HG03097 (cell line): ENCODE measurements at regions not wholly inside any gene's neighbourhood (a gene's known extent, or its start where the extent isn't known, plus 50 kb on each side); places are given as distances from the start of the nearest gene placed in this dataset.

Experiments used
- ATAC-seq: cut with Tn5 transposase; IDR thresholded peaks from one replicate; pipeline ENCODE4 v1.9.1; 2021; ENCODE audit not compliant: unreplicated experiment, low FRiP score

DNA sequence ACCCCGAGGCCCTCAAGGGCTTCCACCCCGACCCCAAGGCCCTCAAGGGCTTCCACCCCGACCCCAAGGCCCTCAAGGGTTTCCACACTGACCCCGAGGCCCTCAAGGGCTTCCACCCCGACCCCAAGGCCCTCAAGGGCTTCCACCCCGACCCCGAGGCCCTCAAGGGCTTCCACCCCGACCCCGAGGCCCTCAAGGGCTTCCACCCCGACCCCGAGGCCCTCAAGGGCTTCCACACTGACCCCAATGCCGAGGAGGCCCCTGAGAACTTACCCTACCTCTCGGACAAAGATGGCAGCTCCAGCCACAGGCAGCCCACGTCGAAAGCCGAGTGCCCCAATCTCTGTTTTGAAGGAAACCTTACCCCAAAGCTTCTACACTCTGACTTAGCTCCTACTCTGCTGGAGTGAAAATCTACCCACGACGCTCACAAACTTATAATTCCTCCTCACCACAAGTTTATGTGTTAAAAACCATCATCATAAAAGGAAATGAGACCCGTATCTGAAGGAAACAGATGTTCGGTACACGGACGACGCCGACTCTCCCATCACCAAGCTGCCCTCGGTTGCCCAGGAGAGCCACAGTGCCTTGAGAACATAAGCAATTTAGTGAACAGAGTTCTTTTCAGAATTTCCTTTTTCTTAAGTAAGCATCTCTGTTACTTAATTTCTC, 61.2 kb upstream of the RPH3AL start:
- ATAC-seq, result no peak

DNA sequence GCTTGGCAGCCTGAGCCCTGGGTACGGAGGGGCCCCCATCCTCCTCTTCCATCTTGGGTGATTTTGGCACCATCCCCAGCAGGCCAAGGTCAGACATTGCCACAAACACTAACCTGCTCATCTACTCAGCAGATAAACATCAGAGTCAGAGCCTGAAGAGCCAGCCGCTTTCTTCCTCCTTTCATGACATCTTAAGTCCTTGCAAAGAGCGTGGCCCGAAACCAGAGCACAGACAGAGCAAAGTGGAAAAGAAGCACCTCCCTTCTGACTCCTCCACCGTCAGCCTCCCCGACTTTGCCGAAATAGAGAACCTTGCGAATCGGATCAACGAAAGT, 60.4 kb upstream of the RPH3AL start:
- ATAC-seq, result no peak

DNA sequence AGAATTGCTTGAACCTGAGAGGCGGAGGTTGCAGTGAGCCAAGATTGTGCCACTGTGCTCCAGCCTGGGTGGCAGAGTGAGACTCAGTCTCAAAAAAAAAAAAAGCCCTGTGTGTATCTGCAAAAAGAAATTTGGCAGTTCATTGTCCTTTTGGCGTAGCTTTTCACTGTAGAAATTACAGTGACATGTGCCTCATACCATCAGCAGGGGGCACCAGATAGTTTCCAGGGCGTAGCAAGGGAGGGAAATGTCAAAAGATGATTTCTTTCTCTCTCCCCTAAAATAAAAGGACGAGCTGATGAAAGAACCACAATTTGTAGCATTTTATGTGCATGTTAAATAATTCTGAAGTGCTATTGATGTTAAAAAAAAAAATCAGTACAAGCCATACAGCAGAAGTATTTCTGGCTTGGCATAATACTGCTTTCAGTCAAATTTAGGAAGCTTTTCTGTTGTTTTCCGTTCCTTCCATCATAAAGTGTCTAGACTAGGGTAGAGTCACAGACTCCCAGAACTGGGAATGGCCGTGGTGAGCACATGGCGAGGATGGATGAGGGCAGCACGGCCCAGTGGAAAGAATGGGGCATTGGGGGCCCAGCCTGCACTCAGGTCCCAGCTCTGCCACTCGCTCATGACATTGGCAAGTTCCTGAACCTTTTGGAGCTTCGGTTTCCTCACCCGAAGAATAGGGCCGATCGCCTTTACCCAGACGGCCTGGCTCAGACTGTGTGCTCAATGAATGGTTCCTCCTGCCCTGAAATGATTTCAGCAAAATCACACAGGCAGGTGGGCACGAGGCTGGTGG, 59.8 kb upstream of the RPH3AL start:
- ATAC-seq, result no peak

DNA sequence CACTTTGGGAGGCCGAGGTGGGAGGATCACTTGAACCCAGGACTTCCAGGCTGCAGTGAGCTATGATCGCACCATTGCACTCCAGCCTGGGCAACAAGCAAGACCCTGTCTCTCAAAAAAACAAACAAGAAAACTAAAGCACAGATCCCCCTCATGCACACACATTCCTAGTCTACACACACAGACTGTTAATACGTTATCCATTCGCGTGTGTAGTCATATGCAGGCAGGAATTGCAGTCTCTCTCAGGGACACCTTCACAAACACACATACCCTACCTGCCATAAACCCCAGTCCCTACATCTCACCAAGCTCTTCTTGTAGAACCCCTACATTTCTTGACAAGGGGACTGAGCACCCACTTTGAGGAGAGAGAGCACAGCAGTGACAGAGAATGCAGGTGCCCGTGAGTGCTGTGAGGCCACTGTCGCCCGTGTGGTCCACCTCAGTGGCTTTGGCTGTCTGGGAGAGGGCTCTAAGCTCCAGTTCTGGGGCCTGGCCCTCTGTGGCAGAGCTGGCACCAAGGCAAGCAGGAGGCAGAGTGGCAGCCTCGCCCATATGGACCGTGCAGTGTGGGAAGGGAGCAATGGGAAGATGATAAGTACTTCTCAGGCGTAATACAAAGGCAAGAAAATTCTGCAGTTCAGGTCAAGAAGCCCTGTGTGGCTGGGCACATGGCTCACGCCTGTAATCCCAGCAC, 59.0 kb upstream of the RPH3AL start:
- ATAC-seq, result no peak

DNA sequence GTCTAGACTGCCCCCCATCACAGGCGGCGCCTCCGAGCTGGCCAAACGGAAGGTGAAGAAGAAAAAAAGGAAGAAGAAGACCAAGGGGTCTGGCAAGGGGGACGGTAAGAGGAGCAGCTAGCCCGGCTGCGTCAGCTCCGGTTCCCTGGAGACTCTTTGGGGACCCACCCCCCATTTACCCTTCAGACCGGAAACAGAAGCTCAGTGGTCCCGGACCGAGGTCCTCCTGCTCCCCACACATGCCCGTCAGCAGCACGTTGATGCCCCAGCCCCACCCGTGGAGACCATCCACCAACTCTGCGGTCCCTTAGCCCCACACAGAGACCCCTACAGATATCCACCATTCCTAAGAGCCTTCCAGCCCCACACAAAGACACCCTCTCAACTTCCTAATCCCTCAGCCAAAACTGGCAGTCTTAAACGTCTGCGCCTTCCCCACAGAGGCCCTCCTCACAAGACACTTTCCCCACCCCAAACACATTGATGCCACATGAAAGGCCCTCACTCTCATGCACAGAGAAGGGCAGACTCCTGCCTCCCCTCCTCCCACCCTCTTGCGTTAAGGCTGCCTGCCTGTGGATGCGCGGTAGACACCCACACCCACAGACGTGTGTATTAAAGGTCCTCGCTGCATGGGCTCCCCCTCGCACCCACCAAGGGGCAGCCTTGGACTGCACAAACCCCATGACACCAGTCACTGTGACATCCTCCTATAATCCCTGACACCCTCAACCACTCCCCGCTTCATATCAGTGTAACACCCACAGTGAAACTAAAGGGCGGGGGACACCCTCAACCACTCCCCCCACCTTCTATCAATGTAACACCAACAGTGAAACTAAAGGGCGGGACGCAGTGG, 58.2 kb upstream of the RPH3AL start:
- peak; percentile 2 for ATAC-seq

DNA sequence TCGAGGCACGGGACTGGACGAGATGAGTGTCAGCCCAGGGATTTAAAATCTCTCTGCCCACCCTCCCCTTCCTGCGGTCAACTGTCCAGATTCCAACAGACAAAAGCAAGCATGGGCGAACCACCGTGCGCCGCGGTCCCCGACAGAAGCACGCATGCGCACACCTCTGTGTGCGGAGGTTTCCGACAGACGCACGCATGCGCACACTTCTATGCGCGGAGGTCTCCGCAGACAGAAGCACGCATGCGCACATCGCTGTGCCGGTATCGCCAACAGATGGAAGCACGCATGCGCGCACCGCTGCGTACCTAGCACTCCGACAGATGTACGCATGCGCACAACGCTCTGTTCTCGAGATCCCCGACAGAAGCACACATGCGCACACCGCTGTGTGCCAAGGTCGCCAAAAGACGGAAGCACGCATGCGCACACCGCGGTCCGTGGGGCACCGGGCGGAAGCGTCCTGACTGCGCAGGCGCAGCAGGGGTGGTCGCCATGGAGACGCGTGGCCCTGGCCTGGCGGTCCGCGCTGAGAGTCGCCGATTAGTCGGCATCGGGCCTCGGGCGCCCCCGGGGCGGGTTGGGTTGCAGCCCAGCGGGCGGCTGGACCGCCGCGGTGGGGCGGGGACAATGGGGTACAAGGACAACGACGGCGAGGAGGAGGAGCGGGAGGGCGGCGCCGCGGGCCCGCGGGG, 57.4 kb upstream of the RPH3AL start:
- peak; percentile 67 for ATAC-seq

DNA sequence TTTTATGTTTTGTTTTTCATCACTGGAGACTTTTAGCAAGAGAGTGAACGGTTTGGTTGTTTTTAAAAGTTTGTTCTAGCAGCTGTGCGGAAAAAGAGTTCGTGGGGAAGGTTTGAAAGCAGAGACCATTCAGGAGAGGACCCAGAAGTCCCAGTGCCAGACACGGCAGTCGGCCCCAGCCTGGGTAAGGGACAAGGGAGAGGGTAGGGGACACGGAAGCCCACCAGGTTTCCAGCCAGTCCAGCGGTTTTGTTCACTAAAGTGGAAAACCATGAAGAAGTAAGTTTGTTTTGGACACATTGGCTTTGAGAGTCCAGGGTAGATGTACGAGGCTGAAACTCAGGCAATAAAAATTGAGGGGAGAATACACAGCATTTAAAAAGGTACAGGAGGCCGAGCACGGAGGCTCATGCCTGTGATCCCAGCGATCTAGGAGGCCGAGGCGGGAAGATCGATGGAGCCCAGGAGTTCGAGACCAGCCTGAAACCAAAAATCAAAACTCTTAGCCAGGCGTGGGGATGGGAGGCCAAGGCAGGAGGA, 56.8 kb upstream of the RPH3AL start:
- ATAC-seq, result no peak

DNA sequence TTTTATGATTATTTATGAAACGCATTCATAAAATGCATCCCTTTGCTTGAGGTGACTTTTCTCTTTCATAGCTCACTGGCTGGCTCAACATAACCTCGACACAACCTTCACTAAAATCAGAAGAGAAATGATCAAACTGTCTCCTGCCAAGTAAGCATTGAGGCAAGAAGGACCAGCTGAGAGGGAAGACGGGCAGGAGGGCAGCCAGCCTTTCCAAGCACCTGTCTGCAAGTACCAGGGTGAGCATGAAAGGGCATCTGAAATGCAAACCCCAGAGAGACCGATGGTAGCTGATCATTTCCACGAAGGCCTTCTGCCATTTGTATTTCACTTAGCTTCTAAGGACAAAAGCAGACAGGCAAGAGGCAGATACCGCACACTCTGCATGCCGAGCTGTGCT, 52.1 kb upstream of the RPH3AL start:
- no peak for ATAC-seq
